Retinal pigment epithelial cell (primary cell): ENCODE measurements at regions not wholly inside any gene's neighbourhood (a gene's known extent, or its start where the extent isn't known, plus 50 kb on each side); places are given as distances from the start of the nearest gene placed in this dataset.

Experiments used
- DNase-seq: peaks from one replicate; pipeline ENCODE4 v3.0.0-alpha.2; 2010; ENCODE audit warnings: low read depth
- H3K4me3 ChIP-seq: 2 replicates; pipeline ENCODE4 v1.5.1; 2011; ENCODE audit warnings: mild to moderate bottlenecking, low read length, control low read depth, moderate library complexity
- CTCF ChIP-seq: conservative IDR thresholded peaks from 2 replicates; pipeline ENCODE4 v1.5.1; 2011; ENCODE audit warnings: low read depth, low read length, control low read depth, inconsistent platforms

GRCh38 chr7:132708470-132708869 is 132.2 kb upstream of the PLXNA4 start:
- DNase-seq: no peak
- TF ChIP-seq CTCF: no peak

GRCh38 chr7:132705146-132705545 is 128.9 kb upstream of the PLXNA4 start:
- no peak overlapping the region for H3K4me3 ChIP-seq
- TF ChIP-seq CTCF: no peak
- DNase-seq: no peak

More at GRCh38 chr7:132708470-132708869, 132.2 kb upstream of the PLXNA4 start:
- no peak overlapping the region for H3K4me3 ChIP-seq

- H3K4me3 ChIP-seq: no peak overlapping the region
- no peak for TF ChIP-seq CTCF
- DNase-seq: no peak
These were observed 127.5 kb upstream of the PLXNA4 start for GRCh38 chr7:132703742-132704141.

- TF ChIP-seq CTCF: no peak
- H3K4me3 ChIP-seq: no peak overlapping the region
- no peak for DNase-seq
These were observed 120.7 kb upstream of the PLXNA4 start for GRCh38 chr7:132697003-132697402.

DNA sequence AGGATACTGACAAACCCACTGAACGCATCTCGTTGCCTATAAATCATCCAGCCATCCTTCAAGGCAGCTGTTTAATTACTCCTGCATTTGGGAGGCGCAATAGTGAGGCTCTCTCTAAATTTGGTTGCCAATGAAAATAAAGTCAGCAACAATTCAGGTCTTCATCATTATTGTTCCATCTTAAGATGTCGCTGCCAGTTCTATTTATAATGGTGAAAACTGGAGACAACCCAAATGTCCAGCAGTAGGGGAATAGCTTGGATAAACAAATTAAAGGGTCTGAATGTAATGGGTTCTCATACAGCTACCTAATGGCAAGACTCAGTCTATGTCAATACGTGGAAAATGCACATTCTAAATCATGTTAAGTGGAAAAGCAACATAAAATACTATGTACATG is 120.1 kb upstream of the PLXNA4 start:
- no peak for DNase-seq
- H3K4me3 ChIP-seq: no peak overlapping the region
- no peak for TF ChIP-seq CTCF

- H3K4me3 ChIP-seq: no peak overlapping the region
- no peak for TF ChIP-seq CTCF
- no peak for DNase-seq
These were observed 114.9 kb upstream of the PLXNA4 start for GRCh38 chr7:132691201-132691600.

GRCh38 chr7:132690174-132690573 is 113.9 kb upstream of the PLXNA4 start:
- no peak for TF ChIP-seq CTCF
- DNase-seq: no peak
- H3K4me3 ChIP-seq: no peak overlapping the region
